ENCODE measurements at regions not wholly inside any gene's neighbourhood (a gene's known extent, or its start where the extent isn't known, plus 50 kb on each side); places are given as distances from the start of the nearest gene placed in this dataset.

DNA sequence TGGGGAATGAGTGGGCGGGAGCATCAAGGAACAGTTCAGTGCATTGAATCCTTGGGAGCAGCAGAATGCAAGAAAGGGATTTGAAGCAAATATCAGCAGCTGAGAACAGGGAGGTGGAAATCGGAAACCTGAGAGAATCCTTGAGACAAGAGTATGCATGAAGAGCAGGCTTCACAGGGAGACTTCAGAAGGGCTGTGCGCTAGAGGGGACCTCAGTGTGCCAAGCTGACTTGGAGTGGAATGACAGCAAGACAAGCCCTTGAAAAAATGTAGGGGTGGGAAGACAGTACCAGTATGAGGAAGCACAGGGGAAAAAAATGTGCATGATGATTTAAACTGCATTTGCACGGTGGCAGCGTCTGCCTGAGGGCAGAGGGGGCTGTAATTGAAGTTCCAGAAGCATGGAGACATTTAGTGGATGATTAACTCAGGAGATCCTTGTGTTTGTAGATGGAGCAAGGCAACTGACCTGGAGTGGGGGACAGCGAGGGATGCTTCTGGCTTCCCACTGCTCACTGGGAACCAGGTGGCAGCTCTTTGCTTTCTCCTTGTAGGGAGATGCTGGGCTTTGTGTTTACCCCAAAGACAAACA is 204.9 kb upstream of the PLET1 start:
- DNase-seq (ENCODE audit: low read depth), result no peak

DNA sequence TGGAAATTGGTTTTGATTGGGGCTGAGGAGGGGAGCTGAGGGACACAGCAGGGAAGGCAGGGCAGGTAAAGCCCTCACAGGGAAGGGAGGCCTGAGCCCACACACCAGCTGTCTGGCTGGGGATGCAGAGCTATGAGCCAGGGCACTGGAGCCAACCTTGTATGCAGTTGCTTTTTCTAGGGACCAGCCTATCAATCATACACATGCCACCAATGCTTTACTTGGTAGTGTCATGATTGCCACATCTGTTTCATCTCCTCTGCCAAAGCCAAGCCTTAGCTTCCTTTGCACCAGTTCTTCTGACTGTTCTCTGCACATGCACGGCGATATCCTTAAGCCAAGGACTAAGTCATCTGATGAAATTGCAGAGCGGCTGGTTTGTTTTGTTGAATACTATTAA is 207.1 kb upstream of the PLET1 start:
- DNase-seq (ENCODE audit: low read depth), result no peak

- no peak for DNase-seq (ENCODE audit: low read depth)
Measured at GRCh38 chr11:112469376-112469775, 208.7 kb upstream of the PLET1 start.

DNA sequence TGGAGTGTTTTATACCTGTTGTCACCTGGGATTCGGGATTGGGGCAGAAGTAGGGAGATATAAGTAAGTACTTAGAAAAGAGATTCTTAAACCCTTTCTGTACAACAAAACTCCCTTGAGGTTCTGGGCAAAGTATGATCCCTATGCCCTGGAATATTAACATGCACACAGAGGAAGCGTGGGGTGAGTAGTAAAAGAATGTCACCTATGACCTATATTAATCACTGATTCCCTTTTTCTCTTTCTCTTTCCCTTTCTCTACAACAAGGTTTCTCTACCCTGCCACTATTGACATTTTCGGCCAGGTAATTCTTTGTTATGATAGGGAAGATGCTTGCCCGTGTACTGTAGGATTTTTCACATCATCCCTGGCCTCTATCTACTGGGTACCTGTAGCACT is 209.7 kb upstream of the PLET1 start:
- DNase-seq (ENCODE audit: low read depth), result no peak

- DNase-seq (ENCODE audit: low read depth), result no peak
Measured at GRCh38 chr11:112471731-112472130, 211.1 kb upstream of the PLET1 start.

DNA sequence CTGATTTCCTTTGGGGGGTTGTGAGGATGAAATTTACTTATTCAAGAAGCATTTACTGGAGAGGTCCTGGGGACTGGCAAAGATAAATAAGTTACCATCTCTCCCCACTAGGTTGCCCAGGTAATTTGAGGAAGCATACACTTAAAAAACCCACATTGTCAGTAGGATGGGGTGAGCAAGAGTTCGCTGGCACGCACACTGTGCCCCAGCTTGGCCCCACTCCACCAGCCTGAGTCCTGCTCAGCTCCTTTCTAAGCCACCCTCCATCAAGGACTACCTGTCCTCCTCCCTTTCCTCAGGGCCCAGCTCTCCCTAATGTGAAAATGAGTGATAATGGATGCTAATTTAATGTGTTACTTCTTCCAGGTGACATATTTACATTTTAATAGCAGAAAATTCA is 216.5 kb upstream of the PLET1 start:
- DNase-seq (ENCODE audit: low read depth), result no peak

DNA sequence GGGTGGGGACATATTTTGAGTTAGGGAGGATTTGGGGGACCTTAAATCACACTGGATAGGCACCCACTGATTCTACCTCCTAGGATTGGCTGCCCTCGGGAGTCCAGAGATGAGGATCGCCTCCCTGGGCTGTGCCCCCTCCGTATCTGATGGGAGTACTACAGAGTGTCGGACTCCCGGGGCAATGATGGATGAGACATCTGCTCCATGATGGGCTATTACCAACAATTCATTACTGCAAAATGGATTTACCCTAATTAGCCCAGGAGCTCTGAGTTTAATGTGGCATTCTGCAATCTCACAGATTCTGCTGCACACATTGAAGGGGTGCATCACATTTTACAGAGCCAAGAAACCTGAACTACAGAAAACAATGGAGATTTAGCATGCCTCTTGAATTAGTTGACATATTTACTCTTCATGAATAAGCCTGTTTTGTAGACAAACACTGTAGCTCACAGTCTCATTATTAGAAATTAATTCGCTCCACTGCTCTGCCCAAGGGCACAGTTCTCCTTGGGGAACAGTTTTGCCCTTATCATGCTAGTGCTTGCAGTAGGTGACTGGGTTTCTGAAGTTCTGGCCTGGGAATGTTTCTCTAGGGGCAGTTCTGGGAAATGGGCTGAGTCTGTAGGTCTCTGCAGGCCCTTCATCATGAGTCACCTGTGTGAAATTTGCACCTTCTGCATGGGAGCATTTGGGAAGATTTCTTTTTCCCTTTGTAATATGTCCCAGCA is 217.1 kb upstream of the PLET1 start:
- DNase-seq (ENCODE audit: low read depth), result no peak

DNA sequence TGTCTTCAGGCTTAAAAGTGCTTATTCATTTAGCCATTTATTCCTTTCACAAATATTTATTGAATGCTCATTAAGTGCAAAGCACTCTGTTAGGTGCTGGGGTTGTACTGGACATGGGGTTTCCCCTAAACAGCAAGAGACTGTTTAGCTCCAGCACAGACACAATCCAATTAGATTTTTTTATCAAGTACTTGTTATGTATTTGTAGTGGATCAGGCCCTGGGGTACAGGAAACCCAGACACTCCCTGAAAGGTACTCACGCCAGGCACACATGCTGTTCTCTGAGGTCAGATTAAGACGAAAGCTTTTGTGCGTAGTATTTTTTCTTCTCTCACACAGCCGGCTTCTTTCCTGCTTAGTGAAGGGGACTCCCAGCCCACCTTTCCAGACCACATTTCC is 218.1 kb upstream of the PLET1 start:
- DNase-seq (ENCODE audit: low read depth), result no peak

- DNase-seq (ENCODE audit: low read depth), result no peak
Measured at GRCh38 chr11:112481431-112481830, 220.8 kb upstream of the PLET1 start.

- DNase-seq (ENCODE audit: low read depth), result no peak
Measured at GRCh38 chr11:112481893-112482292, 221.2 kb upstream of the PLET1 start.

GRCh38 chr11:112485280-112485679 is 224.6 kb upstream of the PLET1 start:
- no peak for DNase-seq (ENCODE audit: low read depth)

GRCh38 chr11:112497826-112498225 is 237.2 kb upstream of the PLET1 start:
- no peak for DNase-seq (ENCODE audit: low read depth)

GRCh38 chr11:112498701-112499100 is 238.0 kb upstream of the PLET1 start:
- no peak for DNase-seq (ENCODE audit: low read depth)

- no peak for DNase-seq (ENCODE audit: low read depth)
Measured at GRCh38 chr11:112499153-112499880, 238.7 kb upstream of the PLET1 start.

GRCh38 chr11:112499881-112500204 is 239.2 kb upstream of the PLET1 start:
- no peak for DNase-seq (ENCODE audit: low read depth)

DNA sequence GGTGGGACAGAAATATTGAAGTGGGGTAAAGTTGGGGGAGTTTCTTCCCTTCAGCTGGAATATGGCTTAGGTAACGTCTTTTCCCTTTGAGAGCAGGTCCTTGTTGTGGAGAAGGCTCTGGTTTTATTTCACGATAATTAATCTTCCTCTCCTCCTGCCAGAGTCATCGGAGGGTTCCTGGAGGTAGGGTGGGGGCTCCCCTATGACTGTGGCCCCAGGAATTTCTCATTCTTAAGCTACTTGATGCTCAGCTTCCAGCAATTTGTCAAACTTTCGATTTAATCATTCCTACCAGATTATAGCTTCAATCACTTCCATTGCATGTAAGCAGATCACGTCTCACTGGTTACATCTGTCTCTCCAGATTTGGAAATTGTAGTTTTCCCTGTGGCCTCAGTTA is 242.8 kb upstream of the PLET1 start:
- no peak for DNase-seq (ENCODE audit: low read depth)

- DNase-seq (ENCODE audit: low read depth), result no peak
Measured at GRCh38 chr11:112504056-112504455, 243.4 kb upstream of the PLET1 start.

GRCh38 chr11:112506852-112507251 is 246.2 kb upstream of the PLET1 start:
- DNase-seq (ENCODE audit: low read depth), result no peak

GRCh38 chr11:112507281-112507680 is 246.6 kb upstream of the PLET1 start:
- DNase-seq (ENCODE audit: low read depth), result no peak

- no peak for DNase-seq (ENCODE audit: low read depth)
Measured at GRCh38 chr11:112508750-112509149, 248.1 kb upstream of the PLET1 start.

DNA sequence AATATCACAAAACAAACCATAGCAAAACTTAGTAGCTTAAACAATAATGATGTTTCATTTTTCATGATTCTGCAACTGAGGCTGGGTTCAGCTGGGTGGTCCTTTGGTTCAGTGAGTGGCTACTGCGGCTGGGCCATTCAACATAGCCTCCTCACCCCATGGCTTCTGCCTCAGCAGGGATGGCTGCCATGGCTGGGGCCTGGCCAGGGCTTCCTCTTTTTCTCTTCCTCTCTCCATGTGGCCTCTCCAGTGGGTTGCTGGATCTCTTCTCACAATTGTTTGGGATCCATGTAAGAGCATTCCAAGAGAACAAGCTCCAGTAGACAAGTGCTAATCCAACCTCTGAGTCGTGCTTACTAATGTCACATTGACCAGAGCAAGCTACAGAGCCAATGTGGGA is 248.6 kb upstream of the PLET1 start:
- no peak for DNase-seq (ENCODE audit: low read depth)

DNA sequence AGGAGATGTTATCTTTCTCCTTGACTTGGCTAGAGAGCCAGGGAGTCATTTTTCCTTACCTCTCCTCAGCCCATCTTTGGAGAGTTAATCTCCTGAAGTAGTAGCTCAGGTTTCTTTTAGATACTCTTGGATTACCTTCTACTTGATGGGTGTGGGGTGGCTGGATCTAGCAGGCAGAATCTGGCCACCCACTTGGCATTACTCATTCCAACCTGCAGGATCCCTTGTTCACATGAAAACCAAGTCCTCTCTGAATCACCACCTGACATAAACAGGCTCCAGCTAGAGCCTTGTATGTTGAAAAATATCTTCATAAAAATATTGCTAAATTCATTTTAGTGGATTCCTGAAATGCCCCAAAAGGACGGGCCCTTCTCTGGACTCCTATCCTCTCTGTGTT is 250.6 kb upstream of the PLET1 start:
- DNase-seq (ENCODE audit: low read depth), result no peak

DNA sequence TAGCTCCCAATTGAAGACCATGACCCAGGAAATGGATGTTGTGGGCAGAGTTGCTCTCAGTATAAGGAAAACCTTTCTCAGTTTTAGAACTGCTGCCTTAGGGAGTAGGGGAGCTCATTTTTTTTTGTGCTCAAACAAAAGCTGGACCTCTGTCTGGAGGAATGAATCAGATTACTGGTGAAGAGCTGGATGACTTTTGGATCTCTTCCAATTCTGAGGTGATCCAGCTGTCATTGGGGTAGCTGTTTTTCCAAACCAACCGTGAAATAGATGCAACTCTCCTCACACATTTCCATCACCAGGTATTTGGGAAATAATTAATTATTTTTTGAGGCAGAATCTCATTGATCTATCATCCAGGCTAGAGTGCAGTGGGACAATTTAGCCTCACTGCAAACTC is 251.3 kb upstream of the PLET1 start:
- no peak for DNase-seq (ENCODE audit: low read depth)

- DNase-seq (ENCODE audit: low read depth), result no peak
Measured at GRCh38 chr11:112513417-112513816, 252.8 kb upstream of the PLET1 start.

All from activated T-cell treated with anti-CD3 and anti-CD28 coated beads for 24 hours (primary cell).